ENCODE measurements at regions not wholly inside any gene's neighbourhood (a gene's known extent, or its start where the extent isn't known, plus 50 kb on each side); places are given as distances from the start of the nearest gene placed in this dataset.

DNA sequence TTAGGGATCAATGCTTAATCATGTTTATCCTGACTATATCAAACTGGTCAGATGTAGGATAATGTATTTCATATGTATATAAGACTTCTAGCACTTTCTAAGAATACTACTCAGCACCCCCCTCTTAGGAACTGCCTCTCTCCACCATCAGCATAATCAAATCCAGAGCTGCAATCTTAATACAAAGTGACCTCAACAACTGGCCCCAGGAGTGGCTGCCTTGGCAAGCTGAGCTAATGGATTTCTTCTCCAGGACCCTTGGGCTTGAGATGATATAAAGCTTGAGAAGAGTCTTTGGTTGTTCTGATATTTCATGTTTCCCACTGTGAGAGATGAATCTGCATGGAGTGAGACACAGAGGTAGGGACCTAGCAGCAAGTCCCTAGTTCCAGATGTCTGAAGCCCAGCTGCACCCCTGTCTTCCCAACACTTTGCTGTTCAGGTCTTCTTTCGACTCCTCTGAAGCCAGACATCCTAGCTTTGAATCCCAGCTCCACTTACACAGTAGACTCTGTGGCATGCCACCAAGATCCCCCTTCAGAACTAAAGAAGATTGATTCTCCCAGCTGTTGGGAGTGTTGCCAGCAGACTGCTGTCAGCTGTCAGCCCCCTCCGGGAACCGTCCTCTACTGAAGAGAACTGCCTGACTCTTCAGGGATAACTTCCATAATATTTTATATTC lies 309.3 kb upstream of the UBE2E2 start:
- DNase-seq (ENCODE audit: low spot score): no peak

DNA sequence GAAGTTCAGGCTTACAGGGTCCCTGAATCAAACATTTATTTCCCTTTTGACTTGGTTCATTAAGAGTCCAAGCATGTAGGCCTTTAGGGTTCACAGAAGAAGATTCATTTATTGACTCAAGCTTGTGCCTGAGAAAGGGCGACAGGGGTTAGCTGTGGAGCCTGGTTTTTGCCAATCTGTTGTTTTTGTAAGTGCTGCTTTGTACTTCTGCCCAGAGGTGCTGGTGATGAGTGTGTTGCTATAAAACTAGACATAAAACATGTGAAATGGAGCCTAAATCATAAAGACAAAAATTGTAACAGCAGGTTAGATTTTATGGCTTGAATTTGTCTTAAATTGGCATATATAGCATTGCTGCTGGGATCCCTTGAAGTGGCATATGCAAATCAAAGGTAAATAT lies 308.3 kb upstream of the UBE2E2 start:
- DNase-seq (ENCODE audit: low spot score): no peak

DNA sequence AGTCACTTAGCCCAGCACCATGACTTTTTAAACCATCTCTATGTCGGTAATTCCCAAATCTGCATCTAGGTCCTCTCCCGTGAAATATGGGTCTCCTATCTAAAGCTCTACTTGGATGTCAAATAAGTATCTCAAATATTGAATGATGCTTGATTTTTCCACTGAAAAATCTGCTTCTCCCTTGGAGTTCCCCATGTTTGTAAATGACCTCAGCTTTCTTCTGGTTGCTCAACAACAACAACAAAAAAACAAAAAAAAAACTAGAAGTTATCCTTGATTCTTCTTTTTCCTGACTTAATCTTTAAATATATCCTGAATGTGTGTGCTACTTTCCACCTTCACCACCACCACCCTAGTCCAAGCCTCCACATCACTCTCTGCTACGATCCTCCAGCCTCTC lies 307.5 kb upstream of the UBE2E2 start:
- DNase-seq (ENCODE audit: low spot score): no peak

DNA sequence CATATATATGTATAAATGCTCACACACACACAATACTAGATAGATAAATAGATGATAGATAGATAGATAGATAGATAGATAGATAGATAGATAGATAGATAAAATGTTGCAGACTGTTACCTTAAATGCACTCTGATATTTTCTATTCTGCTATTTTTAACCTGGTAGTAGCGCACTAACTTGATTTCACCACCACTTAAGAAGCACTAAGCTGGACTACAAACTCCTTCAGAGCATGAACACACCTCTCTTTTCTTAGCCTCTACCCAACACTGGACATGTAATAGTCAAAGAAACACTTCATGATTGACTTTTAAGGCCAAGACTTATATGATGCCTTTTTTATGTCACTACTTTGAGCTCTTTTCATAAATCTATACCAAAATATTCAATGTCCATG lies 304.6 kb upstream of the UBE2E2 start:
- no peak for DNase-seq (ENCODE audit: low spot score)

DNA sequence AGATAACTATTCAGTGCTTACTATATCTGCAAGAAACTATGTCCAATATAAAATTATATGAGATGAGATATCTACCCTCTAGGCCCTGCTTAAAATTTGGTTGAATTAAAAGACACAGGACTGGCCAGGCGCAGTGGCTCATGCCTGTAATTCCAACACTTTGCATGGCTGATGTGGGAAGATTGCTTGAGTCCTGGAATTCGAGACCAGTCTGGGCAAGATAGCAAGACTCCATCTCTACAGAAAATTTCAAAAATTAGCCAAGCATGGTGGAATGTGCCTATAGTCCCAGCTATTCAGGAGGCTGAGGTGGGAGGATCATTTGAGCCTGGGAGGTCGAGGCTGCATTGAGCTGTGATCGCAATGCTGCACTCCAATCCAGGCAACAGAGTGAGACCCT lies 303.7 kb upstream of the UBE2E2 start:
- no peak for DNase-seq (ENCODE audit: low spot score)

DNA sequence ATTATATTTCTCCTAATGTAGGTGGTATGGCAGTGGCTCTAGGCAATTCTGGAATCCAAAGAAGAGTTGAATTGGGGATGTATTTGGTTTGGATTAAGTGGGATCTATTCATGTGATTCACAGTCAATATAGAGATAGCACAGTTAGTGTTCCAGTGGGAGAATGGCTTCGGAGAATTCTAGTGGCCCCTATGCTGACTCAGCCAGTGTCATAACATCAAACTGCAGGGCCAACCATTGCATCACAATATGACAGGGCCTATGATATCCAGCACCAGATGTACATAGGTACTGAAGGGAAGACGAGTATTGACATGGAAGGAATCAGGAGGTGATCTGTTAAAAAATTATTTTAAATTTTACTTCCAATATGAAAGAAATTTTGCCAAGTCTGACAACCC lies 302.8 kb upstream of the UBE2E2 start:
- no peak for DNase-seq (ENCODE audit: low spot score)

DNA sequence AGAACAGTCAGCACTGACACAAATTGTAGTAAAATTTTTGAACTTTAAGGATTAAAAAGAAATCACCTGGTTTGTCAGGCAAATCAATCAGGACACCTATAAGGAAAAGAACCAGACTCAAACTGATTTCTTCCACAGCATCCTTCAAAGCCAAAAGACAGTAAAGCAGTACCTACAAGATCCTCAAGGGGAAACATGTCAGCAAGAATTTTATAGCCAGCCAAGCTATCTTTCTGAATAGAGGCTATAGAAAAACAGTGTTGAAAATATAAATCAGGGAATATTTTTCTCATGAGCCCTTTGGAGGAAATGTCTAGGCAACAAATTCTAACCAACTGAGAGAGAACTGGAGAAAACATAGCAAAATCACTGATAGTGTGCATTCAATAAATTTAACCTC lies 301.4 kb upstream of the UBE2E2 start:
- no peak for DNase-seq (ENCODE audit: low spot score)

DNA sequence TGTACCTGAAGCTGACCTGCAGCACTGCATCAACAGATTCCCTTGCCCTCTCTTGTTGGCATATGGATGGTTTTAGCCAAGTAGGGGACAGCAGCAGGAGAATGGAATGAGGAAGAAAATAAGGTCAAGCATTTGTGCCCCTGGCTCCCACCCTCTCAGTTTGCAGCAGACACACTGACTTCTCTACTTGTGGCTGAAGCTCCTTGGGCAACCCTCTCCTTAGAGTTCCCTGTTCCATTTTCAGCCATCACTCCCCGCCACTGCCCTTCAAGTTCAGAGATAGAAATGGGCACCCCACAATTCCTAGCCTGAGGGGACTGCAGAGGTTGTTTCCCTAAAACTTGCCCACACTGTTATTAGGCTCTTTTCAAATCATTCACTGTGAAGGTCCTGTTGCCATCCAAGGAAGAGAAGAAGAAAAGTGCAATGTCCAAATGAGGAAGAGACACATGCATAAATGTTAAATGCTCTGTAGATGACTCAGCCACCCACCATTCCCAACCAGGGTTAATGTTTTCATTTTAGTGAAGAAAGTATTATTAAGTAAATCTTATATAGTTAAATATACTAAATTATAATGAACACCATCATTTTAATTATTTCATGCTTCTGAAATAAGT lies 295.9 kb upstream of the UBE2E2 start:
- no peak for DNase-seq (ENCODE audit: low spot score)

DNA sequence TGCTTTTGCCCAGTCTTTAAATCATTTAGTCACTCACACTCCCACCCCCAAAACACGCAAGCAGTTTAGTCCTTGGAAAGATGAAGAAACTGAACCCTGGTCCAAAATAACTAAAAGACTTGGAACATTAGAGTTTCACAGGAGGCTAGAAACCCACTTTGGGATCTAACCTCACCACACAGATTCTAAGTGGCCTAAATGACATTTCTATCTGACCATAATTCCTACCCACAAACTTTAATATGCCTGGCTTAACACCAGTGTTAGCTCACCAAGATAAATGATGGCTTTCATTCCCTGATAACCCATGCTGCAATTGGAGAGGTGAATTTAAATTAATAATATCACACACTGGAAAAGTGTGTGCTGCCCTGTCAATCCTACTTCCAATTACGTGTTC lies 295.3 kb upstream of the UBE2E2 start:
- DNase-seq (ENCODE audit: low spot score): no peak

DNA sequence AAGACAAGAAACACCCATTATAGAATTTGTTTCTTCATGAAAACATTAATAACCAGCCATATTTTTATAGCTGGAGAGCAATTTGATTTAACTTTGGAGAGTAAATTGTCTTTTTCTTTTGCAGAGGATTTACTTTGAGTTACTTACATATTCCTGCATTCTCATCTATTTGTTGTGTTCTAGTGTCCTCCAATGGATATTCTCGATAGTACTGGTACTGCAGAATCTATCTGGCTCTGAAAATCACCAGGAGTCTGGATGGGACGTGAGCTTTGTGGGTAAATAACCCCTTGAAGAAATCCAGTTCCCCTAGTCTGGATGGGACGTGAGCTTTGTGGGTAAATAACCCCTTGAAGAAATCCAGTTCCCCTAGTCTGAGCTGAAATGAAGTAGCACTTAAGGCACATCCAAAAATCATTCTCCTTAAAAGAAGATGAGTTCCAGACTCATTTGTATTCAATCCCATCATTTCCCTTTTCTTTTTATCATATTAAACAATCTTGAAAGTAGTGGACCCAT lies 294.1 kb upstream of the UBE2E2 start:
- no peak for DNase-seq (ENCODE audit: low spot score)

DNA sequence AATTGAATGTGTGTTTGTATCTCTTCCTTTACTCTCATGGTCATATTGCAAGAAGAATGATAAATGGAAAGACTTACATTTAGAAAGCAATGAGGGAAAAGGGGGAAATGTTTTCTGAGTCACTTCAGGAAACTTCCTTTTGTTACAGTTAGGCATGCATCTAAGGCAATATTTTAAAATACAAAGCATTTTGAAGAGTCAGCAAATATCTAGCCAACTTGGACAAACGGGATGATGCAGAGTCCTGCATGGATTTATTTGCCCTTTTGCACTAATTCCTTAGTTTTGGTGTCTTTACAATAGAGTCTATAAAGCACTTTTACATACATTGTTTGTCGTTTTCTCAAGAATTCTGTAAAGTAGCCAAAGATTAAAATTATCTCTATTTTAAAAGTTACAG lies 286.2 kb upstream of the UBE2E2 start:
- DNase-seq (ENCODE audit: low spot score): no peak

DNA sequence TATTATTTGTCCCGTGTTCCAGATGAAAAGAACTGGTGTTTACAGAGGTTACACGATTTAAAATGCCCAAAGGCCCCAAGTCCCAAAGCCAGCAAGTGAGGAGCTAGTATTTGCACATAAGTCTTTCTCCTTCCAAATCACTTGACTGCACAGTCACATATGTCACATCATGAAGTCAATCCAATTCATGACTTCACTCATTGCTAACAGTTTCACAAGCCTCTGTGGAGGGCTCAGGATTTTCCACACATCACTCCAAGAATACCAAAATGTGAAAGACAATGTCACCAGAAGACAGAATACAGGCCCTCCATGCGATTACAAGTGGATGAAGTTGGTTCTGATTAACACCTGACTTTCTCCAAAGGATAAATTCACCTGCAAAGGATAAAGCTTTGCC lies 283.1 kb upstream of the UBE2E2 start:
- no peak for DNase-seq (ENCODE audit: low spot score)

DNA sequence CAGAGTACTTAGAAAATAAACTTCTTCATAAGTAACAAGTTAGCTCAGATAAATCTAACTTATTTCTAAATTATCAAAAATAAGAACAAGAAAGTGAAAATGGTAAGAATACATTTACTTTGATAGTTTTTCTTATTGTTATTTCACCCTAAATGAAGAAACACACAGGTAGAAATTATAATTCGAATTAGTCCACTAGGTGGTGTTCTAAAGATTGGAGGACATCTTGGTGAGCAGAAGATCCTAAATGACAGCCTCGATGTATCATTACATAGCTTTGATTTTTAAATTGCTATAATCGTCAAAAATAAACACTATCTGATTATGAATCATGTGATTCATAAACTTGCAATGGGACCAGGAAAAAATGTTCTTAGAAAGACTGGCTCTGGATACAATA lies 280.8 kb upstream of the UBE2E2 start:
- no peak for DNase-seq (ENCODE audit: low spot score)

DNA sequence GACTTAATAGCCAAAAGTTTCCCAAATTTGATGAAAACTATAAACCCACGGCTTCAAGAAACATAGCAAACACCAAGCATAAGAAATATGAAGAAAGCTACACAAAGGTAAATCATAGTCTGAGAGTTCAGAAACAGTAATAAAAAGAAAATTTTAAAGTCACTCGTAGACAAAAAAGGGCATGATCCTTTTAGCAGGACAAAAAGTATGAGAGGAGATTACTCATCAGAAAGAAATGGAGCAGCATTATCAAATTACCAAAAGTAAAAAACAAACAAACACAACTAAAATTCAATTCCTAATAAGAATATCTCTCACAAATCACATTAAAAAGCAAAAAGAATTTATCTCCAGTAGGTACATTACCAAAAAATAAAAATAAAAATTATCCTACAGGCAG lies 279.4 kb upstream of the UBE2E2 start:
- DNase-seq (ENCODE audit: low spot score): no peak

DNA sequence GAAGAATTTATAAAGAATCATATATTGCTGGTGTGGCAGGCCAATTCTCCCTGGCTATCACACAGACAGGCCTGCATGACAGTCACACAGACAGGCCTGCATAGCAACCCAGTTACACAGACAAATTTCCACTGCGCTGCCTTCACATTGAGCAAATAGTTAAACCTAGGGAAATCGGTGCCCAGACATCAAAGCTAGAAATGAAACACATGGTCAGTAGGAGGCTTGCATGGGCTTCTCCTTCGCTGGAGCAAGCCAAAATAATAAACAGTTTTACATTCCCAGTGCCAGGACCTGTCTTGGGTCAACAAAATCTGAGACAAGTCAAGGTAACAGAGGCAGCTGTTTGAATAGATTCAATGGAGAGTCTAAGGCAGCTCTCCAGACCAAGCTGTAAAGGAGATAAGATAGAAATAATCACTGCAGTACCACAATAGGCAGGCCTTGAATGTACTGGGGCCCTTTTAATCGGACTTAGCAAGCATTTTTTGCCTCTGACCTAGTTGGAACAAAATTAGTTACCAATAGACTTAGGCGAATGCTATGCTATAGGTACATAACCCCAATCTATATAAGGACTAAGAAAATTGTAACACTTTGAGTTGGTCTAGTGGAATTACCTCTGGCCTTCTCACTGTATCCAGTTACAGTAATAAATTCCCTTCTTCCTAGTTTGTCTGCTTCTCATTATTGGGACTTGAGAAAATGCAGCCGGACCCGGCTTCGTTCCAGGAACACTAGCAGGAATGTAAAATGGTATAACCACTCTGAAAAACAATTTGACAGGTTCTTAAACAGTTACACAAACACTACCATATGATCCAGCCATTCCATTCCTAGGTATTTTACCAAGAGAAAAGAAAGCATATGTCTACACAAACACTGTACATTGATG lies 274.7 kb upstream of the UBE2E2 start:
- no peak for DNase-seq (ENCODE audit: low spot score)

DNA sequence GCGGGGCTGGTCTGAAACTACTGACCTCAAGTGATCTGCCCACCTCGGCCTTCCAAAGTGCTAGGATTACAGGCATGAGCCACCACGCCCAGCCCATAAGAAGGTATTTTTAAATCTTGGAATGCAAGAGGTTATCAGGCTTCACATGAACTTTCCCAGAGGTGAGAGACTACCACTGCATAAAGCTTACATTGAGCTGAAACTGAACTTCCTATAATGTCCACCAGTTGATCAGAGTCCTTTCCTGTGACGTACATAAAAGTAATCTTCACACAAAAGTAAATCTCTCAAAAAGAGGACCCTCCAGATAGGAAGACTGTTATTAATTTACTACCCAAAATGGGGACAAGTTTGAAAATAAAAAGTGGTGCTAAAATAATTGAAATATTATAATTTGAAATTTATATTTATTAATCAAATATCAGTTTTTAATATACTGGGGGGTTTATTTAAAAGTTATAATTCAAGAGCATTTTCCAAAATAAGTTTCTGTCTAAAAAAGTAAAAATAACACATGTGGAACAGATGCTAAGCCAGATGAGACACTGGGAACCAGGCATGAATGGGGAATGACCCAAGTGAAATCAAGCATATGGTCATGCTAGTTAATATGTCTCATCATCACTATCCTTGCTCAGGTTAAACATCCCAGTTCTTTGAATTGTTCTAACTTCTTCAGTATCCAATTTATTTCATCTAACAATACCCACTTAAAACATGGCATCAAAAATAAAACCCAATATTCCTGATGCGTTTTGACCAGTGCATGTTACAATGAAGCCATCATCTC lies 269.9 kb upstream of the UBE2E2 start:
- no peak for DNase-seq (ENCODE audit: low spot score)

DNA sequence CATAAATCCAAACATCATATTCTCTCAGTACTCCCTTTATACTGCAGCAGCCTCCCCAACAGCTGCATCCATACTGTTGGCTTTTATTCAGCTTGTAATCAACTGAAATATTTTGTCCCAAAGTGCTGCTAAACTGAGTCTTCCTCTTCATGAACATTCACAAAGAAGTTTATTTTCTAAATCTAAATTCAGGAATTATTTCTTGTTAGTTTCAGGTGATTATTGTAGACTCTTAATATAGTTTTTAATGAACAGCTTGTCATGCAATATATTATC lies 269.3 kb upstream of the UBE2E2 start:
- DNase-seq (ENCODE audit: low spot score): no peak

DNA sequence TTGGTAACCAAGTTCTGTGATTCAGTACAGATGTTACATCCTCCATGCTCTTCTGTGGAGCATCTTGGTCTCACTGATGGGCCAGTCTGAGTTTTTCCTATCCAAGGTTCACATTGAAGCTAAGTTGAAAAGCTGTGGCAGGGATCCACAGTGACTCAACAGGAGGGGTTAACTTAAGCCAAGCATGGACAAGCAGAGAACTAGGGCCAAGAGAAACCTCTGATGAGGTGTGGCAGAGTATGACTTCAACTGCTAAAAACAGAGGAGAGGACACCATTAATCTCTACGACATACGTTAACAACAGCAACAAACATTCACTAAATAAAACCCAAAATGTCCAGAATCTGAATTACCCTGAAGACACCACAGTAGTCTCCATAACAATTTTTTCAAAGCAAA lies 268.1 kb upstream of the UBE2E2 start:
- no peak for DNase-seq (ENCODE audit: low spot score)

DNA sequence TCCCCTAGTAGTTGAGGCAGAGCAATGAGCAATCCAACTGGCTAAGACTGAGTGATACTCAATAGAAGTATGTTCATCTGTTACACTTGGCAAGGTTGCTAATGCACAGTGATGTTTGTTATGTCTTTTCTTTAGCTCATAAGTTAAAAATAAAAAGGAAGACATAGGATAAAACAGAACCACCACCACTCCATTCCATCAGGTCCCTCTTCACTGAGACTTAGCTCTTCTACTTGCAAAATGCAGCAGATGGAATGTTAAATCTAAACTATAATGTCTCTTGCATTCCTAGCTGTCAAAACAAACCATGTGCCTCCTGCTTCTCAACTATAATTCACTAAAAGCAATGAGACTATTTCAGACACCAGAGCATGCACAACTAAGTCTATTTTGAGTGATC lies 265.6 kb upstream of the UBE2E2 start:
- DNase-seq (ENCODE audit: low spot score): no peak

DNA sequence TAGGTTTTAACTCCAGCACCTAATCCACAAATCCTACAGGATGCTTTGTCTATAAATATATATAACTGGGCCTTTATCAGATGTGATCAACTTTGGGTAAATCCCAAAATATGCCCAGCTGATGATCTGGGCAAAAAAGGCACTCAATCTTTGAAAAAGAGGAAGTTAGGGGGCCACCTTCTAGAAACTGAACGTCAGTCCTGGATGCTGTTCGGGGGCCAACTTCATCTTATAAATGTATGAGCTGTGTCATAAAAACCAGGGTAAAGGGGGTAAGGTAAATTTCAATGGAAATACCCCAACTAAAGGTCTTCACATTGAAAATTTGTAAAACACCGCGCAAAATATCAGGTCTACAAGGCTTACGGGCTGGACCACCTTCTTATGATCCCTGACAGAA lies 264.4 kb upstream of the UBE2E2 start:
- no peak for DNase-seq (ENCODE audit: low spot score)

DNA sequence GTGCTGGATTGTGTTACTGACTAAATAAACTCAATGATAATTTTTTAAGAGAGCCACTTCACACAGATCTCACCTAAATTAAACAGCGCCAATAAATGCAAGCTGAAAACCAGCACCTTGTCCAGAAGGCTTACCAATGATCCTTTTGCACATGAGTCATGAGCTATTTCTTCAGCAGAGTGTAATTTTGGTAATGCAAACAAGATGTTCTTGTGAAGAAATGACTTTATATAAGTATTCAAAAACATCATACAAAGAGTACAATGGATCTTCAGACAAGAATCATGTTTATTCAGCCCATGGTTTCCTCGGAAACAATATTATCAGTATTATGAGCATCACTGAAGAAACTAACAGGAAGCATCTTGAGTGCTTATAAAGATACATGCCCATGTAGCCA lies 263.8 kb upstream of the UBE2E2 start:
- peak; percentile 21 for DNase-seq (ENCODE audit: low spot score)

DNA sequence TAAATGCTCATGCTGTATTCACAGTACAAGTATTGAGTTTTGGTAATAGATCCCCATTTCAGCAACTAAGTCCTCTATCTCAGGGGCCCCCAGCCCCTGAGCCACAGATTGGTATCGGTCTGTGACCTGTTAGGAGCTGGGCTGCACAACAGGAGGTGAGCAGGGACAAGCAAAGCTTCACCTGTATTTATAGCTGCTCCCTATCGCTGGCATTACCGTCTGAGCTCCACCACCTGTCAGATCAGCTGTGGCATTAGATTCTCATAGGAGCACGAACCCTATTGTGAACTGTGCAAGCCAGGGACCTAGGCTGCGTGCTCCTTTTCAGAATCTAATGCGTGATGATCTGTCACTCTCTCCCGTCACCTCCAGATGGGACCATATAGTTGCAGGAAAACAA lies 262.8 kb upstream of the UBE2E2 start:
- no peak for DNase-seq (ENCODE audit: low spot score)

DNA sequence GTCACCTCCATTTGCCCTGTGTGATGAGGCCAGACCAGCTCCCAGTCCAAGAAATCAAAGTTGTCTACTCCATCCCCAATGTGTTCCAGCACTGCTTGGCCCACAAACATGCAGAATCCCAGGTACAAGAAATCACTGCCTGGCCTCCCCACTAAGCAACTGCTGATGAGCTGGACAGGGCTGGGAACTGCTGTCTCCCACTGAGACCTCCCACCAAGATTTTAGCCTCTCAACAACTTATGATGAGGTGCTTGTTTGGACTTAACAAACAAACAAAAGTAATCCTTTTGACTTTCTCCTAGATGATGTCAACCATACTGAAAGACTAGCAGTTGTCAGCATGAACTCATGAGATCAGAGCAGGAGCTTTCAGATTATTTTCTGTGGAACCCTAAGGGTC lies 260.1 kb upstream of the UBE2E2 start:
- no peak for DNase-seq (ENCODE audit: low spot score)
